Left renal cortex interstitium (tissue), 4 donors: ENCODE measurements at regions not wholly inside any gene's neighbourhood (a gene's known extent, or its start where the extent isn't known, plus 50 kb on each side); places are given as distances from the start of the nearest gene placed in this dataset.

ENCODE experiments used
- DNase-seq, 4 donors: peaks; one replicate each; pipeline ENCODE4 v3.0.0-alpha.2; 2013; ENCODE audit warnings: low read depth in 4 of 4, low spot score in 2 of 4, missing footprints in 1 of 4

GRCh38 chr12:105936496-105936895 is 202.3 kb downstream of the NUAK1 start:
- DNase-seq, result no peak

- DNase-seq, result no peak
Measured at GRCh38 chr12:105937009-105937408, 201.7 kb downstream of the NUAK1 start.

GRCh38 chr12:105939181-105939721 is 199.5 kb downstream of the NUAK1 start:
- no peak for DNase-seq

GRCh38 chr12:105942281-105942680 is 196.5 kb downstream of the NUAK1 start:
- no peak for DNase-seq

GRCh38 chr12:105943525-105943924 is 195.2 kb downstream of the NUAK1 start:
- no peak for DNase-seq

GRCh38 chr12:105944628-105945027 is 194.1 kb downstream of the NUAK1 start:
- no peak for DNase-seq

- DNase-seq, result peak in 1 of 4 donors; percentile 24
Measured at GRCh38 chr12:105945880-105946279, 192.9 kb downstream of the NUAK1 start.

- no peak for DNase-seq
Measured at GRCh38 chr12:105946493-105946901, 192.3 kb downstream of the NUAK1 start.

- DNase-seq, result no peak
Measured at GRCh38 chr12:105947906-105948305, 190.8 kb downstream of the NUAK1 start.

GRCh38 chr12:105948331-105948730 is 190.4 kb downstream of the NUAK1 start:
- DNase-seq, result no peak

- DNase-seq, result no peak
Measured at GRCh38 chr12:105949391-105949790, 189.4 kb downstream of the NUAK1 start.

GRCh38 chr12:105951732-105952131 is 187.0 kb downstream of the NUAK1 start:
- DNase-seq, result no peak

- DNase-seq, result no peak
Measured at GRCh38 chr12:105954951-105955931, 183.5 kb downstream of the NUAK1 start.

- no peak for DNase-seq
Measured at GRCh38 chr12:105955976-105956375, 182.8 kb downstream of the NUAK1 start.

- DNase-seq, result no peak
Measured at GRCh38 chr12:105956662-105957457, 181.9 kb downstream of the NUAK1 start.

GRCh38 chr12:105960319-105961083 is 178.3 kb downstream of the NUAK1 start:
- DNase-seq, result no peak

- no peak for DNase-seq
Measured at GRCh38 chr12:105961821-105962671, 176.7 kb downstream of the NUAK1 start.

- DNase-seq, result no peak
Measured at GRCh38 chr12:105967038-105967776, 171.5 kb downstream of the NUAK1 start.

- DNase-seq, result no peak
Measured at GRCh38 chr12:105968025-105968424, 170.7 kb downstream of the NUAK1 start.
